HEK293 (cell line): ENCODE measurements at regions not wholly inside any gene's neighbourhood (a gene's known extent, or its start where the extent isn't known, plus 50 kb on each side); places are given as distances from the start of the nearest gene placed in this dataset.

Experiments used
- CTCF ChIP-seq: fragments of 450-650 bp; formaldehyde crosslinking; IDR thresholded peaks from 2 replicates; pipeline ENCODE4 v1.5.1; 2016; ENCODE audit warnings: missing biosample characterization, missing genetic modification characterization
- FEZF1 ChIP-seq: fragments of 450-650 bp; formaldehyde crosslinking; IDR thresholded peaks from 2 replicates; pipeline ENCODE4 v1.5.1; 2016; ENCODE audit warnings: missing biosample characterization, missing genetic modification characterization
- GLIS1 ChIP-seq: fragments of 450-650 bp; formaldehyde crosslinking; IDR thresholded peaks from 2 replicates; pipeline ENCODE4 v1.5.1; 2016; ENCODE audit warnings: missing biosample characterization, missing genetic modification characterization
- OVOL3 ChIP-seq: fragments of 450-650 bp; formaldehyde crosslinking; IDR thresholded peaks from 2 replicates; pipeline ENCODE4 v1.5.1; 2016; ENCODE audit warnings: missing biosample characterization, missing genetic modification characterization
- PBX3 ChIP-seq: sonication (generic); formaldehyde crosslinking; IDR thresholded peaks from 2 replicates; pipeline ENCODE4 v1.8.1; 2022; ENCODE audit warnings: mild to moderate bottlenecking, moderate library complexity, missing genetic modification reagents
- REPIN1 ChIP-seq: fragments of 450-650 bp; formaldehyde crosslinking; IDR thresholded peaks from 2 replicates; pipeline ENCODE4 v1.5.1; 2017; ENCODE audit warnings: missing biosample characterization, missing genetic modification characterization, low read depth
- WT1 ChIP-seq: fragments of 450-650 bp; formaldehyde crosslinking; IDR thresholded peaks from 2 replicates; pipeline ENCODE4 v1.5.1; 2016; ENCODE audit warnings: missing biosample characterization, missing genetic modification characterization
- ZBTB17 ChIP-seq: fragments of 450-650 bp; formaldehyde crosslinking; IDR thresholded peaks from 2 replicates; pipeline ENCODE4 v1.5.1; 2016; ENCODE audit warnings: missing biosample characterization, missing genetic modification characterization
- ZEB2 ChIP-seq: fragments of 450-650 bp; formaldehyde crosslinking; IDR thresholded peaks from 2 replicates; pipeline ENCODE4 v1.5.1; 2016; ENCODE audit warnings: missing biosample characterization, missing genetic modification characterization
- ZNF133 ChIP-seq: fragments of 450-650 bp; formaldehyde crosslinking; IDR thresholded peaks from 2 replicates; pipeline ENCODE4 v1.5.1; 2016; ENCODE audit warnings: missing biosample characterization, missing genetic modification characterization
- ZNF175 ChIP-seq: fragments of 450-650 bp; formaldehyde crosslinking; IDR thresholded peaks from 2 replicates; pipeline ENCODE4 v1.5.1; 2016; ENCODE audit warnings: missing biosample characterization, missing genetic modification characterization
- ZNF19 ChIP-seq: fragments of 450-650 bp; formaldehyde crosslinking; IDR thresholded peaks from 2 replicates; pipeline ENCODE4; 2016; ENCODE audit warnings: missing biosample characterization, missing genetic modification characterization, low read depth
- ZNF221 ChIP-seq: fragments of 450-650 bp; formaldehyde crosslinking; IDR thresholded peaks from 2 replicates; pipeline ENCODE4 v1.5.1; 2017; ENCODE audit warnings: missing biosample characterization, missing genetic modification characterization, borderline replicate concordance
- ZNF324 ChIP-seq: fragments of 450-650 bp; formaldehyde crosslinking; IDR thresholded peaks from 2 replicates; pipeline ENCODE4 v1.5.1; 2016; ENCODE audit warnings: missing biosample characterization, missing genetic modification characterization
- ZNF404 ChIP-seq: fragments of 450-650 bp; formaldehyde crosslinking; IDR thresholded peaks from 2 replicates; pipeline ENCODE4 v1.5.1; 2017; ENCODE audit warnings: missing biosample characterization, missing genetic modification characterization
- ZNF423 ChIP-seq: fragments of 450-650 bp; formaldehyde crosslinking; IDR thresholded peaks from 2 replicates; pipeline ENCODE4 v1.5.1; 2016; ENCODE audit warnings: missing biosample characterization, missing genetic modification characterization
- ZNF530 ChIP-seq: fragments of 450-650 bp; formaldehyde crosslinking; IDR thresholded peaks from 2 replicates; pipeline ENCODE4 v1.5.1; 2016; ENCODE audit warnings: low read depth, missing biosample characterization, missing genetic modification characterization
- ZNF548 ChIP-seq: fragments of 450-650 bp; formaldehyde crosslinking; IDR thresholded peaks from 2 replicates; pipeline ENCODE4 v1.5.1; 2016; ENCODE audit warnings: missing biosample characterization, missing genetic modification characterization
- ZNF561 ChIP-seq: fragments of 450-650 bp; IDR thresholded peaks from 2 replicates; pipeline ENCODE4 v1.5.1; 2018; ENCODE audit warnings: missing biosample characterization, missing genetic modification characterization, borderline replicate concordance
- ZNF623 ChIP-seq: fragments of 450-650 bp; formaldehyde crosslinking; IDR thresholded peaks from 2 replicates; pipeline ENCODE4 v1.5.1; 2016; ENCODE audit warnings: missing biosample characterization, missing genetic modification characterization
- ZNF658 ChIP-seq: fragments of 450-650 bp; formaldehyde crosslinking; IDR thresholded peaks from 2 replicates; pipeline ENCODE4; 2016; ENCODE audit warnings: missing biosample characterization, missing genetic modification characterization
- TF ChIP-seq, protein P1 (sequence below): fragments of 450-650 bp; formaldehyde crosslinking; IDR thresholded peaks from 2 replicates; pipeline ENCODE4 v1.5.1; 2017; ENCODE audit warnings: missing biosample characterization, missing genetic modification characterization
- TF ChIP-seq, protein P2 (sequence below): fragments of 450-650 bp; formaldehyde crosslinking; IDR thresholded peaks from 2 replicates; pipeline ENCODE4 v1.5.1; 2016; ENCODE audit warnings: missing biosample characterization, missing genetic modification characterization, low read depth
- TF ChIP-seq, protein P3 (sequence below): fragments of 450-650 bp; formaldehyde crosslinking; IDR thresholded peaks from 2 replicates; pipeline ENCODE4 v1.5.1; 2016; ENCODE audit warnings: missing biosample characterization, missing genetic modification characterization

DNA sequence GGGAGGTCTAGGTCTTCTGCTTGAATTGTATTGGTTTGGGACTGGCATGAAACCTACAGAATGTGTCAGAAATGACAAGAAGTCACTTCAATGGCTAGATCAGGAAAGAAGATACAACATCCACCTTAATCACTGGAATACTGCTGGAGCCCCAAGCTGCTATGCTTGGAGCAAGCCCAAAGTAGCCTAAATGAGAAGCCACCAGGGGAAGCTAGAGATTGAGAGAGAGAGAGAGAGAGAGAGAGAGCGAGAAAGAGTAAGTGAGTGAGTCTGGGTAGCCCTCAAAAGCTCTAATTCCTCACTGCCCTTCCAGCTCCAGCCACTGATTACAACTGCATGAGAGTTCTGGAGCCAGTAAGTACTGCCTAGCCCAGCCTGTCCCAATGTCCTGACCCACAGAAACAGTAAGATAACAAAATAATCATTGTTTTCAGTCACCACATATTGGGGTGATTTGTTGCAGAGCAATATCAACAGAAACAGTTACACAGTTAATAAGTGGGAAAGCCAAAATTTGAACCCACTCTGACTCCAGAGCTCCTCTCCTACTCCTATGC, 529.2 kb upstream of the GOLIM4 start (continued):
- no peak for TF ChIP-seq ZNF561
- TF ChIP-seq ZNF221 (tag by site-specific recombination), result no peak
- no peak for TF ChIP-seq ZNF548
- peak; percentile 55; the same call in 1 of the 2 replicates for TF ChIP-seq ZNF133 (tag by site-specific recombination)
- peak; percentile 53 for TF ChIP-seq ZBTB17 (tag by site-specific recombination)
- no peak for TF ChIP-seq ZNF404 (tag by site-specific recombination)
- TF ChIP-seq FEZF1 (tag by site-specific recombination), result no peak
- TF ChIP-seq ZEB2 (tag by site-specific recombination), result no peak
- TF ChIP-seq, protein P1, sequence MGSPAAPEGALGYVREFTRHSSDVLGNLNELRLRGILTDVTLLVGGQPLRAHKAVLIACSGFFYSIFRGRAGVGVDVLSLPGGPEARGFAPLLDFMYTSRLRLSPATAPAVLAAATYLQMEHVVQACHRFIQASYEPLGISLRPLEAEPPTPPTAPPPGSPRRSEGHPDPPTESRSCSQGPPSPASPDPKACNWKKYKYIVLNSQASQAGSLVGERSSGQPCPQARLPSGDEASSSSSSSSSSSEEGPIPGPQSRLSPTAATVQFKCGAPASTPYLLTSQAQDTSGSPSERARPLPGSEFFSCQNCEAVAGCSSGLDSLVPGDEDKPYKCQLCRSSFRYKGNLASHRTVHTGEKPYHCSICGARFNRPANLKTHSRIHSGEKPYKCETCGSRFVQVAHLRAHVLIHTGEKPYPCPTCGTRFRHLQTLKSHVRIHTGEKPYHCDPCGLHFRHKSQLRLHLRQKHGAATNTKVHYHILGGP (tag by site-specific recombination), result no peak
- TF ChIP-seq, protein P2, sequence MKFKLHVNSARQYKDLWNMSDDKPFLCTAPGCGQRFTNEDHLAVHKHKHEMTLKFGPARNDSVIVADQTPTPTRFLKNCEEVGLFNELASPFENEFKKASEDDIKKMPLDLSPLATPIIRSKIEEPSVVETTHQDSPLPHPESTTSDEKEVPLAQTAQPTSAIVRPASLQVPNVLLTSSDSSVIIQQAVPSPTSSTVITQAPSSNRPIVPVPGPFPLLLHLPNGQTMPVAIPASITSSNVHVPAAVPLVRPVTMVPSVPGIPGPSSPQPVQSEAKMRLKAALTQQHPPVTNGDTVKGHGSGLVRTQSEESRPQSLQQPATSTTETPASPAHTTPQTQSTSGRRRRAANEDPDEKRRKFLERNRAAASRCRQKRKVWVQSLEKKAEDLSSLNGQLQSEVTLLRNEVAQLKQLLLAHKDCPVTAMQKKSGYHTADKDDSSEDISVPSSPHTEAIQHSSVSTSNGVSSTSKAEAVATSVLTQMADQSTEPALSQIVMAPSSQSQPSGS (tag by site-specific recombination), result no peak
- TF ChIP-seq ZNF324 (tag by site-specific recombination), result no peak
- peak; percentile 63 for TF ChIP-seq CTCF (tag by site-specific recombination)
- TF ChIP-seq GLIS1, result no peak
- no peak for TF ChIP-seq ZNF175 (tag by site-specific recombination)
- TF ChIP-seq, protein P3, sequence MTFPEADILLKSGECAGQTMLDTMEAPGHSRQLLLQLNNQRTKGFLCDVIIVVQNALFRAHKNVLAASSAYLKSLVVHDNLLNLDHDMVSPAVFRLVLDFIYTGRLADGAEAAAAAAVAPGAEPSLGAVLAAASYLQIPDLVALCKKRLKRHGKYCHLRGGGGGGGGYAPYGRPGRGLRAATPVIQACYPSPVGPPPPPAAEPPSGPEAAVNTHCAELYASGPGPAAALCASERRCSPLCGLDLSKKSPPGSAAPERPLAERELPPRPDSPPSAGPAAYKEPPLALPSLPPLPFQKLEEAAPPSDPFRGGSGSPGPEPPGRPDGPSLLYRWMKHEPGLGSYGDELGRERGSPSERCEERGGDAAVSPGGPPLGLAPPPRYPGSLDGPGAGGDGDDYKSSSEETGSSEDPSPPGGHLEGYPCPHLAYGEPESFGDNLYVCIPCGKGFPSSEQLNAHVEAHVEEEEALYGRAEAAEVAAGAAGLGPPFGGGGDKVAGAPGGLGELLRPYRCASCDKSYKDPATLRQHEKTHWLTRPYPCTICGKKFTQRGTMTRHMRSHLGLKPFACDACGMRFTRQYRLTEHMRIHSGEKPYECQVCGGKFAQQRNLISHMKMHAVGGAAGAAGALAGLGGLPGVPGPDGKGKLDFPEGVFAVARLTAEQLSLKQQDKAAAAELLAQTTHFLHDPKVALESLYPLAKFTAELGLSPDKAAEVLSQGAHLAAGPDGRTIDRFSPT, result no peak
- no peak for TF ChIP-seq REPIN1 (tag by site-specific recombination)
- TF ChIP-seq ZNF423 (tag by site-specific recombination), result no peak
- no peak for TF ChIP-seq OVOL3 (tag by site-specific recombination)
- TF ChIP-seq PBX3 (CRISPR knock-in tag), result no peak
- TF ChIP-seq ZNF530 (tag by site-specific recombination), result no peak
- no peak for TF ChIP-seq ZNF623 (tag by site-specific recombination)
- no peak for TF ChIP-seq WT1
- no peak for TF ChIP-seq ZNF658 (tag by site-specific recombination)
- TF ChIP-seq ZNF19 (tag by site-specific recombination), result no peak
